ENCODE measurements at regions not wholly inside any gene's neighbourhood (a gene's known extent, or its start where the extent isn't known, plus 50 kb on each side); places are given as distances from the start of the nearest gene placed in this dataset.

DNA sequence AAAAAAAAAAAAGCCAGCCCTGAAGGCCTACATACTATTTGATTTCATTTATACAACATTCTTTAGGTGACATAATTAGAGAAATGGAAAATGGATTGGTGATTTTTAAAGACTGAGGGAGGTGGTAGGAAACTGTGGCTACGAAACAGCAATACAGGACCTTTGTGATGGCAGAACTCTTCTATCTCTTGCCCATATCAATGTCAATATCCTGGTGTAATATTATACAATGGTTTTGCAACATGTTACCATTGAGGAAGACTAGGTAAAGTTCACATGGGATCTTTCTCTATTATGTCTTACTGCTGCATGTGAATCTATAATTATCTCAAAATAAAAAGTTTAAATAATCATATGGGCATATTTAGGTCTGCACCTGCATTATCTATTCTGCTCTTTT is 371.2 kb downstream of the ETS1 start:
- Histone ChIP-seq H3K9me3 (no peaks in the 10 kb centered on the region), H3K27me3 (no peaks in the 10 kb centered on the region), H3K4me1 (no peaks in the 10 kb centered on the region), H3K27ac (no peak overlapping the region), H3K36me3 (no peaks in the 10 kb centered on the region), H3K4me3 (no peak overlapping the region)
- DNase-seq: no peak
- no peak for TF ChIP-seq POLR2A (IDR thresholded peaks at IDR 0.05)
- TF ChIP-seq, protein P1, sequence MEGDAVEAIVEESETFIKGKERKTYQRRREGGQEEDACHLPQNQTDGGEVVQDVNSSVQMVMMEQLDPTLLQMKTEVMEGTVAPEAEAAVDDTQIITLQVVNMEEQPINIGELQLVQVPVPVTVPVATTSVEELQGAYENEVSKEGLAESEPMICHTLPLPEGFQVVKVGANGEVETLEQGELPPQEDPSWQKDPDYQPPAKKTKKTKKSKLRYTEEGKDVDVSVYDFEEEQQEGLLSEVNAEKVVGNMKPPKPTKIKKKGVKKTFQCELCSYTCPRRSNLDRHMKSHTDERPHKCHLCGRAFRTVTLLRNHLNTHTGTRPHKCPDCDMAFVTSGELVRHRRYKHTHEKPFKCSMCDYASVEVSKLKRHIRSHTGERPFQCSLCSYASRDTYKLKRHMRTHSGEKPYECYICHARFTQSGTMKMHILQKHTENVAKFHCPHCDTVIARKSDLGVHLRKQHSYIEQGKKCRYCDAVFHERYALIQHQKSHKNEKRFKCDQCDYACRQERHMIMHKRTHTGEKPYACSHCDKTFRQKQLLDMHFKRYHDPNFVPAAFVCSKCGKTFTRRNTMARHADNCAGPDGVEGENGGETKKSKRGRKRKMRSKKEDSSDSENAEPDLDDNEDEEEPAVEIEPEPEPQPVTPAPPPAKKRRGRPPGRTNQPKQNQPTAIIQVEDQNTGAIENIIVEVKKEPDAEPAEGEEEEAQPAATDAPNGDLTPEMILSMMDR (IDR thresholded peaks at IDR 0.05): no peak
- intact Hi-C loops (cut with DNase I; ENCODE audit: low total_unique reads): no loop called here

DNA sequence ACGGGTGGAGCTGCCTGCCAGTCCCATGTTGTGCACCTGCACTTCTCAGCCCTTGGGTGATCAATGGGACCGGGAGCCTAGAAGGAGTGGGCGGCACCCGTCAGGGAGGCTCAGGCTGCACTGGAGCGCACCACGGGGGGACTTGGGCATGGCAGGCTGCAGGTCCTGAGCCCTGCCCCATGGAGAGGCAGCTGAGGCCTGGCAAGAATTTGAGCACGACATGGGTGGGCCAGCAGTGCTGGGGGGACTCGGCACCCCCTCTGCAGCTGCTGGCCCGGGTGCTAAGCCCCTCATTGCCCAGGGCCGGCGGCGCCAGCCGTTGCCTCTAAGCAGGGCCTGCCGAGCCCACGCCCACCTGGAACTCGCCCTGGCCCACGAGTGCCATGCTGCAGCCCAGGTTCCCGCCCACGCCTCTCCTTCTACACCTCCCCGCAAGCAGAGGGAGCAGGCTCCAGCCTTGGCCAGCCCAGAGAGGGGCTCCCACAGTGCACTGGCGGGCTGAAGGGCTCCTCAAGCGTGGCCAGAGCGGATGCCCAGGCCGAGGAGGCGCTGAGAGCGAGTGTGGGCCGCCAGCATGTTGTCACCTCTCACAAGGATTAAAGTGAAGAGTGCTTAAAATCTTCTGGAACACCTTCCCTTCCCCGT is 372.0 kb downstream of the ETS1 start:
- intact Hi-C loops (cut with DNase I; ENCODE audit: low total_unique reads): no loop called here
- no peak overlapping the region for H3K4me3 ChIP-seq
- TF ChIP-seq, protein P1 (IDR thresholded peaks at IDR 0.05): no peak
- TF ChIP-seq POLR2A (IDR thresholded peaks at IDR 0.05): no peak

DNA sequence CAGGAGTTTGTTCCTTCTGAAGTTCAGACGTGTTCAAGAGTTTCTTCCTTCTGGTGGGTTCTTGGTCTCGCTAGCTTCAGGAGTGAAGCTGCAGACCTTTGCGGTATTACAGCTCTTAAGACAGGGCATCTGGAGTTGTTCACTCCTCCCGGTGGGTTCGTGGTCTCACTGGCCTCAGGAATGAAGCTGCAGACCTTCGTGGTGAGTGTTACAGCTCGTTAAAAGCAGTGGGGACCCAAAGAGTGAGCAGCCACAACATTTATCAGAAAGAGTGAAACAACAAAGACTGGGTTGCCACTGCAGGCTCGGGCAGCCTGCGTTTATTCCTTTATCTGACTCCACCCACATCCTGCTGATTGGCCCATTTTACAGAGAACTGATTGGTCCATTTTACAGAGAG is 373.1 kb downstream of the ETS1 start:
- Histone ChIP-seq H3K36me3 (no peaks in the 10 kb centered on the region), H3K4me1 (no peaks in the 10 kb centered on the region), H3K27ac (no peak overlapping the region), H3K27me3 (no peaks in the 10 kb centered on the region), H3K9me3 (no peaks in the 10 kb centered on the region), H3K4me3 (no peak overlapping the region)
- intact Hi-C loops (cut with DNase I; ENCODE audit: low total_unique reads): no loop called here
- TF ChIP-seq, protein P1 (IDR thresholded peaks at IDR 0.05): no peak
- no peak for TF ChIP-seq POLR2A (IDR thresholded peaks at IDR 0.05)
- DNase-seq: no peak

More for the DNA sequence above, 372.0 kb downstream of the ETS1 start:
- Histone ChIP-seq H3K4me1 (no peaks in the 10 kb centered on the region), H3K27me3 (no peaks in the 10 kb centered on the region), H3K9me3 (no peaks in the 10 kb centered on the region), H3K27ac (no peak overlapping the region), H3K36me3 (no peaks in the 10 kb centered on the region)
- no peak for DNase-seq

DNA sequence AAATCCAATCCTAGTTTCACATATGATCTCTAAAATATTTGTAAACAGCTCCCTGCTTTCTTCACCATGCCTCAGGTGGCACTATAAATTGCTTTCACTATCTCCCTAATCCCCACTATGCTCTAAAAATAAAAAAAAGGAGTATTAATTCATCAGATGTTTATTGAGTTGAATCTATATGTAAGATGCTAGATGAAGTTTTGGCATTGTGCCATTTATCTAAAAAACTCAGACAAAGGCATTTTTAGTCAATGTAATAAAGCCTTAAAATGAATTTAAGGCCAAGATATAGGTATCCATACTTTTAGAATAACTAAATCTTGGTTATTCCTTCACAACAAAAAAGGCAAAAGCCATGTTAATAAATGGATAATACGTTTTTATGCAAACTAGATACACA is 373.9 kb downstream of the ETS1 start:
- no peaks in the 10 kb centered on the region for H3K4me1 ChIP-seq
- intact Hi-C loops (cut with DNase I; ENCODE audit: low total_unique reads): no loop called here
- H3K27me3 ChIP-seq: no peaks in the 10 kb centered on the region
- no peak overlapping the region for H3K27ac ChIP-seq
- DNase-seq: no peak
- H3K9me3 ChIP-seq: no peaks in the 10 kb centered on the region
- no peak for TF ChIP-seq POLR2A (IDR thresholded peaks at IDR 0.05)
- TF ChIP-seq, protein P1 (IDR thresholded peaks at IDR 0.05): no peak
- no peak overlapping the region for H3K4me3 ChIP-seq
- H3K36me3 ChIP-seq: no peaks in the 10 kb centered on the region

DNA sequence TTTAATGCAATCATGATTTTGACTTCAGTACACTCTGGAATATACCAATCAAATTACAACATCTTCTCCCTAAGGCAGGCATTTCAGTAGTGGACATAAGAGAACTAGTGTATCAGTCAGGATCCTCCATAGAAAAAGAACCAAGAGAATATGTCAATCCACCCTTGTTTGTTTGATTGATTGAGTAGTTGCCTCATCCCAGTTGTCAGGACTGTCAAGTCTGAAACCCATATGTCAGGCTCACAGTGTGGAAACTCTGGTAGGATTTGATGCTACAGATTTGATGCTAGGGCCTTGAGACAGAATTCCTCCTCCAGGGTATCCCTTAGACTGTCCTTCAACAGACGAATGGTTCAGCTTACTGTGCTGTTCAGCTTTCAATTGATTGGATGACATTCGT is 375.0 kb downstream of the ETS1 start:
- Histone ChIP-seq H3K4me3 (no peak overlapping the region), H3K36me3 (no peaks in the 10 kb centered on the region), H3K27ac (no peak overlapping the region), H3K9me3 (no peaks in the 10 kb centered on the region), H3K4me1 (no peaks in the 10 kb centered on the region), H3K27me3 (no peaks in the 10 kb centered on the region)
- intact Hi-C loops (cut with DNase I; ENCODE audit: low total_unique reads): no loop called here
- TF ChIP-seq POLR2A (IDR thresholded peaks at IDR 0.05): no peak
- TF ChIP-seq, protein P1 (IDR thresholded peaks at IDR 0.05): no peak
- no peak for DNase-seq

All from uterus (tissue), 3 donors.